Astrocyte of the spinal cord (primary cell): ENCODE measurements at regions not wholly inside any gene's neighbourhood (a gene's known extent, or its start where the extent isn't known, plus 50 kb on each side); places are given as distances from the start of the nearest gene placed in this dataset.

Experiments used
- DNase-seq: peaks from one replicate; pipeline ENCODE4 v3.0.0; 2011; ENCODE audit warnings: low read depth, low spot score
- H3K4me3 ChIP-seq: 2 replicates; pipeline ENCODE4 v1.5.1; 2011; ENCODE audit warnings: low read depth, mild to moderate bottlenecking, low read length, moderate library complexity
- in situ Hi-C: cut with HindIII; loops from 2 replicates; pipeline ENCODE4 v1.10.0; 2017; ENCODE audit warnings: low sequenced_read_pairs
- TF ChIP-seq, protein P1 (sequence below): IDR thresholded peaks from 2 replicates; pipeline ENCODE4 v1.5.1; 2012; ENCODE audit warnings: low read depth, mild to moderate bottlenecking, low read length, inconsistent platforms

- in situ Hi-C loops = no loop called here
- no peak overlapping the region for H3K4me3 ChIP-seq
- no peak for DNase-seq
- TF ChIP-seq, protein P1, sequence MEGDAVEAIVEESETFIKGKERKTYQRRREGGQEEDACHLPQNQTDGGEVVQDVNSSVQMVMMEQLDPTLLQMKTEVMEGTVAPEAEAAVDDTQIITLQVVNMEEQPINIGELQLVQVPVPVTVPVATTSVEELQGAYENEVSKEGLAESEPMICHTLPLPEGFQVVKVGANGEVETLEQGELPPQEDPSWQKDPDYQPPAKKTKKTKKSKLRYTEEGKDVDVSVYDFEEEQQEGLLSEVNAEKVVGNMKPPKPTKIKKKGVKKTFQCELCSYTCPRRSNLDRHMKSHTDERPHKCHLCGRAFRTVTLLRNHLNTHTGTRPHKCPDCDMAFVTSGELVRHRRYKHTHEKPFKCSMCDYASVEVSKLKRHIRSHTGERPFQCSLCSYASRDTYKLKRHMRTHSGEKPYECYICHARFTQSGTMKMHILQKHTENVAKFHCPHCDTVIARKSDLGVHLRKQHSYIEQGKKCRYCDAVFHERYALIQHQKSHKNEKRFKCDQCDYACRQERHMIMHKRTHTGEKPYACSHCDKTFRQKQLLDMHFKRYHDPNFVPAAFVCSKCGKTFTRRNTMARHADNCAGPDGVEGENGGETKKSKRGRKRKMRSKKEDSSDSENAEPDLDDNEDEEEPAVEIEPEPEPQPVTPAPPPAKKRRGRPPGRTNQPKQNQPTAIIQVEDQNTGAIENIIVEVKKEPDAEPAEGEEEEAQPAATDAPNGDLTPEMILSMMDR = no peak
These were observed 175.9 kb upstream of the TAC1 start for GRCh38 chr7:97555857-97556421.

- no peak for DNase-seq
- in situ Hi-C loops = no loop called here
- TF ChIP-seq, protein P1 = no peak
- no peak overlapping the region for H3K4me3 ChIP-seq
These were observed 166.2 kb upstream of the TAC1 start for GRCh38 chr7:97565665-97566064.

- H3K4me3 ChIP-seq = no peak overlapping the region
- TF ChIP-seq, protein P1 = no peak
- in situ Hi-C loops = no loop called here
- no peak for DNase-seq
These were observed 158.8 kb upstream of the TAC1 start for GRCh38 chr7:97573065-97573464.

DNA sequence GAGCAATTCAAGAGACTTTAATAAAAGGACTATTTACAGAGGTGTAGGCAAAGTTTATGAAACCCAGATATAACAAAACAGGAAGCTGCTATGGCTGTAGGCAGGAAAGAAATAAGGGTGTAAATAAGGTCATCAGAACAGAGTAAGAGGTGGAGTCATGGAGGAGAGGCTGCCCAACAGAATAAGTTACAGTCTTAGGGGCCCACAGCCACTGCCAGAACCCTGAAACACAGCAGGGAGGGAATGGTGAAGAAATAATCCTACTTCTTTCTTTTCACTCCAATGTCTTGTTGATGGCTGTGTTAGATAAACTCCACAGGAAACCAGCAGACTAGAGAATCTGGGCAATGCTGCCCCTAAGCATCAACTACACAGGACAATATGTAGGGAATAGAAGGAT is 155.8 kb upstream of the TAC1 start:
- DNase-seq = no peak
- TF ChIP-seq, protein P1 = no peak
- in situ Hi-C loops = no loop called here
- H3K4me3 ChIP-seq = no peak overlapping the region

DNA sequence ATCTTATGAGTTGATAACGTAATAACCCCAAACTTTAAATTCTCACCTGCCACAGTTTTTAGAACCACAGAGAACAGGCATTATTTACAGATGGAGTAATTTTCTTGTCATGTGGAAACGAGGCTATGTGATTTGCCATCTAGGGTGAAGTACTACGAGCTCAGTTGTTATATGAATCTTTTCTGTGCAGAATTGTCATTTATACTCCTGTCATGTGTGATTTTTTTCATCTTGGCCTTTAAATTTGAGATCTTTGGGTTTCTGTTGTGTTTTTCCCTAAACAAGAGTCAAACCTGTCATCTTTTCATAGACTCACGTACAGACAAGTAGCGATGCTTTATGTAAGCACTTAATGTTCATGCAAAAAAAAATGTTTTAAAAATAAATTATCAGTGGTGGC is 153.7 kb upstream of the TAC1 start:
- H3K4me3 ChIP-seq = no peak overlapping the region
- in situ Hi-C loops = no loop called here
- no peak for DNase-seq
- TF ChIP-seq, protein P1 = no peak

GRCh38 chr7:97580205-97580604 is 151.7 kb upstream of the TAC1 start:
- no peak overlapping the region for H3K4me3 ChIP-seq
- DNase-seq = no peak
- TF ChIP-seq, protein P1 = no peak
- in situ Hi-C loops = no loop called here

DNA sequence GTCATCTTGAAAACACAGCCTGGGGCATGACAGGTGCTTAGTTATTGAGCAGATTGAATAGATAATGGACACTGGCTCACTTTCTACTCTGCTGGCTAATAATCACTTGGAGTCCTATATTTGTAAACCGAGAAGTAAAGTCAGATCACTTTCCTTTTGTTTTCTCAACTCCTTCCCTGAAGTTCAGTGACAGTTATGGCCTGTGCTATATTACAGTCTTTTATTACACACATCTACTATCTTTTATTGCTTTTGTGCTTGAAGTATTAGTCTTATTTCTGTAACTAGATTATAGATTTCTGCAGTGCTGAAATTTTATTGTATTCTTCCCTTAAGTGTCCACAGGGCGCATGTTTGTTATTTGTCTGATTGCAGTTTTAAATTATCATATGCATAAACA is 136.4 kb upstream of the TAC1 start:
- no peak for DNase-seq
- in situ Hi-C loops = no loop called here
- no peak overlapping the region for H3K4me3 ChIP-seq
- TF ChIP-seq, protein P1 = no peak
